Hindlimb muscle (tissue), 1 donor: ENCODE measurements at regions not wholly inside any gene's neighbourhood (a gene's known extent, or its start where the extent isn't known, plus 50 kb on each side); places are given as distances from the start of the nearest gene placed in this dataset.

Source experiments
- DNase-seq: peaks from one replicate; pipeline ENCODE4 v3.0.0-alpha.2; 2013

GRCh38 chr4:152157629-152158028 is 378.3 kb downstream of the FBXW7 start:
- no peak for DNase-seq

GRCh38 chr4:152156442-152156841 is 379.4 kb downstream of the FBXW7 start:
- no peak for DNase-seq

GRCh38 chr4:152155070-152155469 is 380.8 kb downstream of the FBXW7 start:
- no peak for DNase-seq

GRCh38 chr4:152154433-152154832 is 381.5 kb downstream of the FBXW7 start:
- DNase-seq, result no peak

- DNase-seq, result no peak
These were observed 382.2 kb downstream of the FBXW7 start for GRCh38 chr4:152153476-152154270.

- no peak for DNase-seq
These were observed 385.7 kb downstream of the FBXW7 start for GRCh38 chr4:152150214-152150613.

- no peak for DNase-seq
These were observed 386.1 kb downstream of the FBXW7 start for GRCh38 chr4:152149745-152150144.

- DNase-seq, result no peak
These were observed 387.2 kb upstream of the GATB start for GRCh38 chr4:152148057-152148456.

GRCh38 chr4:152146244-152146643 is 385.4 kb upstream of the GATB start:
- no peak for DNase-seq

GRCh38 chr4:152143806-152144205 is 383.0 kb upstream of the GATB start:
- DNase-seq, result no peak

GRCh38 chr4:152138451-152138850 is 377.6 kb upstream of the GATB start:
- DNase-seq, result no peak

- DNase-seq, result no peak
These were observed 372.0 kb upstream of the GATB start for GRCh38 chr4:152132776-152133175.

- DNase-seq, result no peak
These were observed 367.5 kb upstream of the GATB start for GRCh38 chr4:152128356-152128755.

GRCh38 chr4:152126238-152126637 is 365.4 kb upstream of the GATB start:
- no peak for DNase-seq

GRCh38 chr4:152118819-152119553 is 358.2 kb upstream of the GATB start:
- DNase-seq, result no peak

- DNase-seq, result no peak
These were observed 357.2 kb upstream of the GATB start for GRCh38 chr4:152117933-152118507.

GRCh38 chr4:152117520-152117919 is 356.7 kb upstream of the GATB start:
- DNase-seq, result no peak

GRCh38 chr4:152117054-152117453 is 356.2 kb upstream of the GATB start:
- DNase-seq, result no peak

GRCh38 chr4:152115794-152116193 is 355.0 kb upstream of the GATB start:
- no peak for DNase-seq

GRCh38 chr4:152115118-152115517 is 354.3 kb upstream of the GATB start:
- DNase-seq, result no peak

GRCh38 chr4:152114562-152114961 is 353.8 kb upstream of the GATB start:
- no peak for DNase-seq

GRCh38 chr4:152112887-152113286 is 352.1 kb upstream of the GATB start:
- DNase-seq, result no peak

GRCh38 chr4:152112190-152112589 is 351.4 kb upstream of the GATB start:
- no peak for DNase-seq

- no peak for DNase-seq
These were observed 350.0 kb upstream of the GATB start for GRCh38 chr4:152110780-152111179.
